GM23338 (cell line): ENCODE measurements at regions not wholly inside any gene's neighbourhood (a gene's known extent, or its start where the extent isn't known, plus 50 kb on each side); places are given as distances from the start of the nearest gene placed in this dataset.
A peak's percentile ranks its signal among the peaks of the same experiment; 100 is the strongest.

ENCODE experiments used
- ATAC-seq: fragments of 200-7000 bp; cut with Tn5 transposase; 3 replicates; pipeline ENCODE4 v1.9.1; 2020
- DNase-seq: peaks from one replicate; pipeline ENCODE4 v3.0.0-alpha.2; 2015; ENCODE audit warnings: low spot score
- H2AFZ ChIP-seq: fragments of 200-600 bp; sonication (generic); 2 replicates; pipeline ENCODE4 v1.8.0; 2016; ENCODE audit warnings: antibody characterized with exemption, mild to moderate bottlenecking, moderate library complexity
- H3F3A ChIP-seq: fragments of 200-600 bp; sonication (generic); replicated peaks from 2 replicates; pipeline ENCODE4 v1.8.0; 2017; ENCODE audit warnings: antibody characterized with exemption, mixed run types, low read depth
- H3K27ac ChIP-seq: fragments of 200-600 bp; sonication (generic); 2 replicates; pipeline ENCODE4 v1.6.1; 2016; ENCODE audit warnings: low read depth
- H3K27me3 ChIP-seq: fragments of 200-600 bp; sonication (generic); 2 replicates; pipeline ENCODE4 v1.8.0; 2016; ENCODE audit warnings: mild to moderate bottlenecking, mixed run types, moderate library complexity; ENCODE audit not compliant: insufficient read depth
- H3K36me3 ChIP-seq: fragments of 200-600 bp; sonication (generic); 2 replicates; pipeline ENCODE4 v1.8.0; 2016; ENCODE audit warnings: mild to moderate bottlenecking; ENCODE audit not compliant: insufficient read depth
- H3K4me1 ChIP-seq: fragments of 200-600 bp; sonication (generic); 2 replicates; pipeline ENCODE4 v1.8.0; 2016; ENCODE audit warnings: mild to moderate bottlenecking, moderate library complexity; ENCODE audit not compliant: insufficient read depth
- H3K4me2 ChIP-seq: fragments of 200-600 bp; sonication (generic); 2 replicates; pipeline ENCODE4 v1.7.1; 2017; ENCODE audit warnings: mixed run types
- H3K4me3 ChIP-seq: fragments of 200-600 bp; sonication (generic); 2 replicates; pipeline ENCODE4 v1.6.1; 2016; ENCODE audit warnings: mixed run types
- H3K79me2 ChIP-seq: fragments of 200-600 bp; sonication (generic); replicated peaks from 2 replicates; pipeline ENCODE4 v1.8.0; 2017; ENCODE audit warnings: mild to moderate bottlenecking; ENCODE audit not compliant: insufficient read depth
- H3K9me2 ChIP-seq: fragments of 200-600 bp; sonication (generic); 2 replicates; pipeline ENCODE4 v1.8.0; 2017; ENCODE audit not compliant: insufficient read depth
- H4K20me1 ChIP-seq: fragments of 200-600 bp; sonication (generic); replicated peaks from 2 replicates; pipeline ENCODE4 v1.8.0; 2017; ENCODE audit warnings: mild to moderate bottlenecking; ENCODE audit not compliant: insufficient read depth
- H3K27ac Mint-ChIP-seq: 2 replicates; pipeline ENCODE4 v1.8.0; 2020; ENCODE audit warnings: inconsistent platforms, mild to moderate bottlenecking, moderate library complexity, mixed read lengths
- H3K27me3 Mint-ChIP-seq: 3 replicates; pipeline ENCODE4 v1.8.0; 2022; ENCODE audit warnings: low read depth, mild to moderate bottlenecking, moderate library complexity, mixed read lengths, inconsistent platforms; ENCODE audit not compliant: insufficient read depth, poor library complexity
- H3K36me3 Mint-ChIP-seq: 3 replicates; pipeline ENCODE4 v1.8.0; 2021; ENCODE audit warnings: low read depth, mild to moderate bottlenecking, inconsistent platforms, moderate library complexity, mixed read lengths
- H3K4me1 Mint-ChIP-seq: 3 replicates; pipeline ENCODE4 v1.8.0; 2020; ENCODE audit warnings: mild to moderate bottlenecking, inconsistent platforms, mixed read lengths
- H3K4me3 Mint-ChIP-seq: 3 replicates; pipeline ENCODE4 v1.8.0; 2021; ENCODE audit warnings: moderate library complexity, mild to moderate bottlenecking, inconsistent platforms, mixed read lengths
- H3K9me3 Mint-ChIP-seq: 3 replicates; pipeline ENCODE4 v1.8.0; 2020; ENCODE audit warnings: moderate library complexity, mild to moderate bottlenecking, inconsistent platforms, mixed read lengths
- CREB1 ChIP-seq: fragments of 250-450 bp; sonication (Bioruptor Pico); IDR thresholded peaks from 2 replicates; pipeline ENCODE4 v1.5.0; 2020; ENCODE audit warnings: low read depth, mild to moderate bottlenecking, moderate library complexity
- ETS1 ChIP-seq: IDR thresholded peaks from 2 replicates; pipeline ENCODE4 v1.6.1; 2016; ENCODE audit warnings: antibody characterized with exemption
- EZH2 ChIP-seq: fragments of 200-600 bp; sonication (generic); IDR thresholded peaks from one replicate; pipeline ENCODE4 v1.8.0; 2017; ENCODE audit warnings: antibody characterized with exemption, mild to moderate bottlenecking, low read depth; ENCODE audit not compliant: unreplicated experiment
- JUNB ChIP-seq: IDR thresholded peaks from one replicate; pipeline ENCODE4 v1.6.1; 2016; ENCODE audit warnings: antibody characterized with exemption; ENCODE audit not compliant: unreplicated experiment
- NANOG ChIP-seq: IDR thresholded peaks from 2 replicates; pipeline ENCODE4 v1.6.1; 2016; ENCODE audit warnings: antibody characterized with exemption, borderline replicate concordance
- POLR2AphosphoS5 ChIP-seq: IDR thresholded peaks from 2 replicates; pipeline ENCODE4 v1.6.1; 2016; ENCODE audit warnings: antibody characterized with exemption, low read depth
- ZNF462 ChIP-seq: fragments of 250-450 bp; sonication (Bioruptor Pico); IDR thresholded peaks from 2 replicates; pipeline ENCODE4 v1.5.0; 2020; ENCODE audit warnings: mild to moderate bottlenecking, moderate library complexity

GRCh38 chr5:89067362-89067761 is 184.4 kb upstream of the MEF2C start (continued):
- no peak for TF ChIP-seq ZNF462 (CRISPR knock-in tag)
- TF ChIP-seq NANOG = no peak

GRCh38 chr5:89065919-89066318 is 182.9 kb upstream of the MEF2C start:
- Histone ChIP-seq H3K27me3 (no peaks in the 10 kb centered on the region), H4K20me1 (no peaks in the 10 kb centered on the region), H3K4me2 (no peak overlapping the region), H3K79me2 (no peaks in the 10 kb centered on the region), H3K9me2 (no peaks in the 10 kb centered on the region), H2AFZ (peak overlapping the region; percentile 52; the same call in 1 of the 2 replicates), H3K27ac (no peak overlapping the region), H3F3A (no peaks in the 10 kb centered on the region), H3K4me3 (no peak overlapping the region), H3K36me3 (no peaks in the 10 kb centered on the region), H3K4me1 (no peaks in the 10 kb centered on the region; the same call in 1 of the 2 replicates)
- peak; percentile 7 for DNase-seq
- Mint-ChIP-seq H3K4me1 (peaks cover 6% of the 10 kb centered on the region; the same call in 2 of the 3 replicates), H3K4me3 (no peak overlapping the region), H3K9me3 (no peaks in the 10 kb centered on the region), H3K36me3 (no peaks in the 10 kb centered on the region), H3K27me3 (no peaks in the 10 kb centered on the region), H3K27ac (peak overlapping the region; percentile 45)
- ATAC-seq = no peak
- TF ChIP-seq POLR2AphosphoS5 (no peak), ETS1 (no peak), CREB1 (CRISPR knock-in tag) (no peak), EZH2 (no peak), JUNB (no peak), ZNF462 (CRISPR knock-in tag) (no peak), NANOG (no peak)
